ENCODE measurements at regions not wholly inside any gene's neighbourhood (a gene's known extent, or its start where the extent isn't known, plus 50 kb on each side); places are given as distances from the start of the nearest gene placed in this dataset.

DNA sequence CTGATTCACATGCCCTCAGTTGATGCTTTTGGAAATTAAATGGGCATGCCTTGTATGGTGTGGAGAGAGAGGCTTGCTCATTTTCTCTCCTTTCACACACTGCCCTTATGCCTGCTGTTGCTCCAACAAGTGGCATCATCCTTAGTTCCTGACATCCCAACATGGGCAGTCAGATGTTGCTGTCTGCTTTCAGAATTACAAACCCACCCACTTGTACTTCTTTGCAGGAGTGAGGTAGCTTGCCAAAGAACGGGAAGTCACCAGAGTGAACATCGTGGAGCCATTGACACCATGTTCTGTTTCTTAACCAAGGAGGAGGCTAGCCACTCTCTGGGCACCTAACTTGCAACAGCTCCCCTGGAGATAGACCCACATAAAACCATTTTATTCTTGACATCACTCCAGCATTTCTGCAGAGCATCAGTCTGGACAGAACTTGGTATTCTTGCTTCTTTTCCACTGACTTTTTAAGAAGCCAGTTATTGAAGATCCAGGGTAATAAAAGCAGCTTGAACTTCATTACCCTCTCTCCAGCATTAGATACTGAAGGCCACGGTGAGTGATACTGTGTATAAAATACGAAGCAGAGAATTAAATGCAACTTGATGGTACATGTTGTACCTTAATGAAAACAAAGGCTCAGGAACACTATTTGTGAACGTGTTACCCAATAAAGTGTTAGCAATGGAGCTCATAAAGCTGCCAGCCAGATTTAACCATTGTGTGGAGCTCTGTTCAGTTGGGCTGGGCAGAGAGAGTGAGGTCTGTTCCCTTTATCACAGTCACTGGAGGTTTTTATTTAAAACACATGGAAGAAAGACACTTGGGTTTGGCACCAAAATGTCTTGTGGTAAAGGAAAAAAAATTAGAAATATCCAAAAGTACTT is 195.8 kb upstream of the HABP2 start:
- no peak for DNase-seq (ENCODE audit: low read depth in 4 of 4, low spot score in 3 of 4)

DNA sequence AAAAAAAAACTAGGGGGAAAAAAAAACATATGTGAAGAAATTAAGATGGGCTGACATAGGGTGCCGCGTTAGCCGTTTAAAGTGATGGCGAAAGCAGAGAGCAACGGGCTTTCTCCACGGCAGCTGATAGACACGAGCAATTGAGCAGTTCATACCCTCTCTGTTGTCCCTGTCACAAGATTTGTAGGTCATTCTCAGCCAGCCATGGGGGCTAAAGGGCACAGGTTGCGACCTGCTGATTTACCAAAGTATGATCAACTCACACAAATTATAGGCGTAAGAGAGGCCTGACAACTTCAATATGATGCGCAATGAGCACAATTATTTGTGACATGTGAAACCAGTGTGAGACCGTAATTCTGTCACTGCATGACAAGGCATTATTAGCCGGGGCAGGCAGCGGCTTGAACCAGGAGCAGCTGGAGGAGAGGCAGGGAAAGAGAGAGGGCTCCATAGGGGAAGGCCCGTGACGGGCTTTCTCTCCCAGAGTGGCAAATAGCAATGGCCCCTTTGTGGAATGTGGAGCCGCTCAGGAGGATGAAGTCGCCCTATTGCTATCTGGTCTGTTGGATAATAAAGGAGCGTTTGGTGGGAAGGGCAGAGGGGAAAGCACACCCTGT is 195.1 kb upstream of the HABP2 start:
- DNase-seq (ENCODE audit: low read depth in 4 of 4, low spot score in 3 of 4): no peak

DNA sequence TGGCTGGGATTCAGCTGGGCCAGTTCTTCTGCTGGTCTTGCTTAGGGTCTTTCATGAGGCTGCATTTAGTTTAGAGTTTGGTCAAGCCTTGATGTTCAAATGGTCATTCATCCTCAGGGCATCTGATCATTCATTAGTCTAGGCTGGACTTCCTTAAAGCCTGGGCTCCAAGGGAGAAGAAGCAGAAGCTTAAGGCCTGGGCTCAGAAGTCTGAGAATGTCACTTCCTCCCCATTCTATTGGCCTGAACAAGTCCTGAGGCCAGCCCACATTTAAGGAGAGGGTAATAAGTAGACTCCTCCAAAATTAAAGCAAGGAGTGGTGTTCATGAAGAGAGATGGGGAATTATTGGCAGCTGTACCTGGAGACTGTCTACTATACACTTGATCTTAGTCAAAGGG is 193.2 kb upstream of the HABP2 start:
- no peak for DNase-seq (ENCODE audit: low read depth in 4 of 4, low spot score in 3 of 4)

DNA sequence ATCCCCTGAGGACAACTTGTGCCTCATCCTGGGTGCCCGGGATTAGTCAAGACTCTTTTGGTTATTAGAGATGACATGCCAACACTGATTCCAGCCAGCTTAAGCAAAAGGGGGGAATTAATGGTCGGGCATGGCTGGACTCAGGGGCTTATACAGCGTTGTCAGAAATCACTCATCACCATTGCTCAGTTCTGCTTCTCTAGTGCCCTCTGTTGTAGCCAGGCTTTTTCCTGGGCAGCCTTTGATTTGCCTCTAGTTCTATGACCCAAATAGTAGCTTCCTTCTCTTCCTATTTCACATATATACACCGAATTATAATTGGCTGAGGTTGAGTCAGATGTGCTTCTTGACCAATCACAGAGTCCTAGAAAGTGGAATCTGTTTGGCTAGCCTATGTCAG is 192.0 kb upstream of the HABP2 start:
- no peak for DNase-seq (ENCODE audit: low read depth in 4 of 4, low spot score in 3 of 4)

DNA sequence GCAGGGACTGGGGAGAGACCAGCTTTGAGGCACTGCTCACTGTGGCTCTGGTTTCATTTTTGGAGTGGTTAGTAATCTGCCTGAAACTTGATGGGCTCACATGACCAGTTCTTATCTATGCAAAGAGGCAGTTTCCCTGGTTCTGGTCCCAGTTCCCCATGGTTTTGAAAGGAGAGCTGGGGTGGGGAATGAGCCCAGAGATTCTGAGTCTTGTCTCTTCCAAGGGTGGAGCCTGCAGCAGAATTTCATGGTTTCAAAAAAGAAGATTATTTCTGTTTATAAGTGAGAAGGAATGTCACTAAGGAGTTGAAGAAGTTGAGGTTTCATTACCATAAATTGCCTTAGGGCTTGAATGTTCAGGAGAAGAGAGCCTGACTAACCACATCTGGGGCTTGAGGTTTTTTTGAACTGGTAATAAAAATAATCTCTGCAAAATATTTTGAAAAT is 190.2 kb upstream of the HABP2 start:
- DNase-seq (ENCODE audit: low read depth in 4 of 4, low spot score in 3 of 4): no peak

DNA sequence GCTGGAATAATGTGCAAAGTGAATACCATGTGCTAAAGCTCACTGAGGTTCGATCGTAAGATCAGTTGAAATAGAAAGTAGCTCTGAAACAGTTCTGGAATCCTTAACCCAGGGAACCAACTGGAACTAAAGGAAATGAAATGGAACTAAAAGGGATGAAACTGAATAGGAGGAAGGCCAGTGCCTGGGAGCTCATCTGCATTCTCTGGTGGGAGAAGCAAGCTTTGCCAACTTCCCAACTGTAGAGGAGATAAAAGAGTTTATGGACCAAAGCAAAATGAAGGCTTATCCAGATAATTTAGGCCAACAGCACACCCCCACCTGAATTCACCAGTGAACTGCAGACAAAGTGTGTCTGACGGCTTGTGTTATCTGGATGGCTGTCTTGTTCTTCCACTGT is 188.6 kb upstream of the HABP2 start:
- no peak for DNase-seq (ENCODE audit: low read depth in 4 of 4, low spot score in 3 of 4)

DNA sequence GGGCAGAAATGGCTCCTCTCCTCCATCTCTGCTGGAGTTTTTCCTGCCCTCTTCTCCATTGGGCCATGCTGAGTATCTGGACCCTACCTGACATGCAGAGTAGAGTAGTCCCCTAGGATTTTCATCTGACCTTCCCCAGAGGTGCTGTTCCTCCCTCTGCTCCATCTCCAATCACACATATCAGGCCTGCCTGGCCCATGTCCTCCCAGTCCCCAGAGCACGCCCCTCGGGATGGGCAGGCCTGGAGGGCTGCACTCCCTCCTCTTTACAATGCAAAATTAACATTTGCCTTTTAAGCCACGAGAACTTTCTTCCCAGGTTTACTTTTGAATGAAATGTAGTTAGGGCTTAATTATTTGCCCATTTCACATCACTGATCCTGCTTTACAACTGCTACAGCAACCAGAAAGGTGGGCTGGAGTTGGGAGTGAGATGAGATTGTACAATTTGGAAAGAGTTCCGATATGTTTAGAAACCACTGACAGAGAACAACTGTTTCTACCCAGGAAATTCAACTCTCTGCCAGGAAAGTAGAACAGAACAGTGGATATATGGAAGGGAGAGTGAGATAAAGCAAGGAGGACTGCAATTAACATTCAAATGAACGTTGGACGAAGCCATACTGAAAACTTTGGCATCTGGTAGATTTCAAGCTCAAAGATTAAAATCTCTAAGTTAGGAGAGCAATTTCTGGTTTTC is 184.0 kb upstream of the HABP2 start:
- DNase-seq (ENCODE audit: low read depth in 4 of 4, low spot score in 3 of 4): no peak

DNA sequence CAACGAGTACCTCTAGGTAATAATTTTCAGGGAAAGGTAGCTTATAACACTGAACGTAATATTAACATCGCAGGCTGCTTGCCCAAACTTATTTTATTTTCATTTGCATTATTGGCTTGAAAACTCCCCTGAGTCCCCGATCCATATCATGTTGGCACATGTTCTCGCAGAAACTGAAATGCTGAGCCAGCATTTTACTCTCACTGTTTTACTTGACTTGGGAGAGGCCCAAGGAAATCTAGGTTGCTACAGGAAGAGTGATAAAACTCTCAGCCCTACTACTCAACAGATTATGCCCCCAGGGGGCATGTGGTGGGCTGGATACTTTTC is 183.5 kb upstream of the HABP2 start:
- DNase-seq (ENCODE audit: low read depth in 4 of 4, low spot score in 3 of 4): no peak

DNA sequence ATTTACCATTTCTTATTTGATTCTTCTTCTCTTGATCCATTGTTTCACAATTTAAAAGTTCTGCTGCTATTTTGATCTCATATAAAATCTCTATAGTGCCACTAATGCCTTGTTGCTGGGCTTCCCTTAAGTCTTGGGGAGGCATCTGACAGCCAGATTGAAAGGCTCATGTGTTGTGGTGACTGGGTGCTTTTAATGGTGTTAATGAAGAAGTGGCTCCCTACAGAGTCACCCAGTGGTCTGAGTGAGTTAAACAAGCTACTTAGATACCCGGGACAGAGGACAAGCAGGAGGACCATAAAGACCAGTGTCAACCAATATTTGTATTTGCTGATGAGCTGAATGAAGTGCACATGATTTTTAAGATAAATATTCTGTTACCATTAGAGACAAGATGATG is 176.4 kb upstream of the HABP2 start:
- DNase-seq (ENCODE audit: low read depth in 4 of 4, low spot score in 3 of 4): no peak

DNA sequence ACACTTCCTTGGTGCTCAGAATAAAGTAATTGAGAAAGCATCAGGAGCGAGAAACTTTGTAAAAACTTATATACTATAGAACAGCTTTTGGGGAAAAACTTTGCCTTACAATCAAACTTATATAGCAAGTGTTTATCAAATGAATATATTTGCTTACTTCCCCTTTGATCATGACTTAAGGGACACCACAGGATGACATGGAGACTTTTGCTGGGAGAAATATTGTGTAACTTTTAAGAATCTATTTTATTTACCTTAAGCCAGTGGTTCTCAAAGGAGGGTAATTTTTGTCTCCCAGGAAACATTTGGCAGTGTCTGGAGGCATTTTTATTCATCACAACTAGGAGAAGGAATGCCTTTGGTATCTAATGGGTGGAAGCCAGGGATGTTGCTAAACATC is 173.8 kb upstream of the HABP2 start:
- no peak for DNase-seq (ENCODE audit: low read depth in 4 of 4, low spot score in 3 of 4)

DNA sequence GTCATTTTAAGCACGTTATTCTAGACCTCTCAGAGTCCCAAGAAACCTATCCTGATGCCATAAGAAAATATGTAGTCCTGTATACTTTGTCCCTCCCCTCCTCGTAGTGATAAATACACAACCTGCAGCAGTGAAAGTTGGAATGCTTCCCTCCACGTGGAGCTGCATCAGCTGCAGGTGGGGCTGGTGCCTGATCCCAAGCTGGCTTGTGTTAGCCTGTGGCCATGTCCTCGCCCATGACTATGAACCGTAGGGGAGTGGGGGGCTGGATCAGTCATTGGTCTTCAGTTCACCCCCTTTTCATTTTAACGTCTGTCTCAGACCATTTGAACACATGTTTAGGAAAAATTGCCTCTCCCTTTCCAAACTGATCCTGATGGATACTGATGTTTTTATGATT is 171.4 kb upstream of the HABP2 start:
- no peak for DNase-seq (ENCODE audit: low read depth in 4 of 4, low spot score in 3 of 4)

DNA sequence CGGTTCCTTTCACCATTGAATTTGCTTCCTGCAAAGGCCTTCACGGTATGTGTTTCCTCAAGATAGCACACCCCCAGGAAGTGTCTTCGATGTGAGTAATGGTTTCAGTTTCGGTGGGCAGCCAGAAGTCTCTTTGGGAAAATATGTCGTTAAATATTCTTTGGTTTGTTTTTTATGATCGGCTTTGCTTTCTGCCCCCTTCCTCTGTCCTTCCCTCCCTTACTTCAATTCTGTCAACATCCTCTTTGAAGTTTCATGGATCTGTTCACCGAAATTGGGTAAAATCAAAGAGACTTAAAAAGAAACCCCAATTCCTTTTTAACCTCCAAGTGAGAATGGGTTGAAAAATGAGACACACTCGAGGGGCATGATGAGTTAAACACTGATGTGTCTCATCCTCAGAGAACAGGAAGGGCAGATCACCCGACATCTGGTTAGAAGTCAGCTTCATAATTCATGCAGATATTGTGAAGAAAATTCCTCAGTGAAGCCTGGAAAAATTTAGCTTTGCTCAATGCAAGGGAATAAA is 170.8 kb upstream of the HABP2 start:
- no peak for DNase-seq (ENCODE audit: low read depth in 4 of 4, low spot score in 3 of 4)

DNA sequence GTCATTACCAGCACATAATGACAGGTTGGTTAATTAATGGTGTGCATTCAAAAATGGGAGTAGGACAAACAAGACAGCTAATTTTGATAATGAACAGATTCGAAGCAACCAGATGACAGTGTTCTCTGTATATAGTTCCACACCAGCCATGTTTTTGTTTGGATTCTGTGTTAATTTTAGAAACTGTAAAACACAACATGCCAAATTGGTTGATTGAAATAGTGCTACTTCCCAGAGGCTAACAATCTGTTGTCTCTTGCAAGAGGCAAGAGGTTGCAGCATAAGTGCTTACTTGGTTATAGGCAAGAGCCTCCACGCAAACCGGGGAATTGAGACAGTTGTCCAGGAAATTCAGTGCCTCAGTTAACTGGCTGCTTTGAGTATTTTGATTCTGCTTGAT is 170.2 kb upstream of the HABP2 start:
- no peak for DNase-seq (ENCODE audit: low read depth in 4 of 4, low spot score in 3 of 4)

DNA sequence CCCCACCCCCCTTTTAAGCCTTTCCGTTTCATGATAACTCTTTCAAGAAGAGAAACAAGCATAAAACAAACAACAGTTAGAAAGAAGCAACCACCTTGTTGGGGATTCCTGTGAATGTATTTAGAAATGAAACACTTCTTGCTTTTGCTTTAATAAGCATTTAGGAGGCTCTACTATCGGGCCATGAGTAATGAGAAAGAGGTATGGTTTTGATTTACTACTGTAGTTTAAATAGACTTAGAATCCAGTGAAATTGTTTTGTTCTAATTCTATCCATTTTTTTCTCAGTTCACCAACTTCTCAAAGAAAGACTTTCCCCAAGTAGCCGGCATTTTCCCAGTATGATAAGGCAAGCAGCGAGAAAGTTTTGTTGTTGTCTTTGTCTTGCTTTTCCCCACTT is 168.7 kb upstream of the HABP2 start:
- DNase-seq (ENCODE audit: low read depth in 4 of 4, low spot score in 3 of 4): no peak

DNA sequence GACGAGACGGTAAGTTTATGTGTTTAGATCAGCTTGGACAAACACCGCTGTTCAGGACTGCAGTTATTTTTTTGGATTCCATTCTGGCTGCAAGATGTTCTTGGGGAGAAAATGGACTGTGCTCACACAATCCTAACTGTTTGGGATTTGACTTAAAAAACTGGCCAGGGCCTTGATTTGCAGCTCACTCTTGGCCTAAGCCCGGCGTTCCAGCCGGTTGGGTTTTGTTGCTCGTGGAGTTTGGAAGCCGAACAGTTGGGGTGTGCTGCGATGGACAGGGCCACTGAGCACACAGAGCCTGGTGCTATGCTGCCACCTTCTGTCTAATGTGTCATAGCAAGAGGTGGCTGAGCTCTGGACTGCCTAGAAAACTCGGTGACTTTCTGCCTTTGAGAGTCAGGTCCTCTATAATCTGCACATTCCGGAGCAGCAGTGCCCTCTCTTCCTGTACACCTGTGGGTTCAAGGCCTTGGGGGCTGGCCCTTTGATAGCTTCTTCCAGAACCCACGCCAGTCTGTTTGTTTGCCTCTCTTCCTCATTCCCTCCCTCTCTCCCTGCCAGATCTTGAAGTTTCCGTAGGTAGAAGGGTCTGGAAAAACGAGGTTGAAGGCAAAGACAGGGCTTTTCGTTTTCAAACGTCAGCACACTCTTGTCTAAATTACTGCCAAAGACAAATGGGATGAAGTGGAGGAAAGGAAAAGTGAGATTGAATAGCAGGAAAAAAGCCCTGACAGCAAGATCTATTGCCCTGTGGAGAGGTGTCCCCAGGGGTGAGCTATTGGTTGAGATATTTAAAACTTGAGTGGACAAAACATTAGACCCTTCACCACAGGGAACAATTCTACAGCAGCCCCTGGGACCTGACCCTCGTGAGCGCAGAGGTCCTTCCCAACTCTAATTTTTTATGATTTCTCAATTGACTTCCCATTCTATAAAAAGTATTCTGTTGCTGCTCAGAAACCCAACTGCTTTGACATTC is 167.5 kb upstream of the HABP2 start:
- DNase-seq (ENCODE audit: low read depth in 4 of 4, low spot score in 3 of 4): peak; percentile 79 to 92 (median 84)

DNA sequence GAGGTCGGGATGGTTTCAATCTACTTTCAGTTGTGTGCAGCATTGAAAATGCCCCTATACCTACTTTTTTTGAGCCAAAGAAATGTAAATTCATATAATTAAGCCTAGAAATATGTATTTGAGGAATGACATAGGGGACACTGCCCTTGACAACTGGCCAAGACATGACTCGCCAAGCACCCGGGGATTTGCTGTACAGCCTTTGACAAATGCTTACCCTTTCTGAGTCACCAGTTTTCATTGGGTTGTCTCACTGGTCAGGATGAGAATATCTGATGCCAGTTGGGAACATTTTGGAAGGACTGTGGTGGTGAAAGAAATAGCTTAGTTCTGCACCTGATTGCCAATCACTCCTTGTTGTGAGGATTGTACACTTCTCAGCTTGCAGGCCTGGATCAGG is 166.8 kb upstream of the HABP2 start:
- DNase-seq (ENCODE audit: low read depth in 4 of 4, low spot score in 3 of 4): no peak

DNA sequence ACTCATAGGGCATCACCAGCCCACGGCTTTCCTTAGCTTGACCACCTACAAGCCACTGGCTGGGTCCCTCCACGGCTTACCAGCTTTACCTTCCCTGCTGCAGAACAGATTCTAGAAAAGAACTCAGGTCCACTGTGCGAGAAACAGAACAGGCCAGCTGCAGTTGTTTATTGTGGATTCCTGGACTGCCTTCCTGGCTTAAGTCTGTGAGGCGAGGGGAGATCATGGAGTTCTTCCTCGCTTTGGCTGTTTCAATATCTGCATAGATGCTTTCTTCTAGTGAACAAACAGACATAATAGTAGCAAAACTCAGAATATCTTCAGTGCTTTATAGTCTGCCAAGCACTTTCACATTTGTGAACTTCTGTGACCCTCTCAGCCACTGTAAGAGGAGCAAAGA is 162.9 kb upstream of the HABP2 start:
- DNase-seq (ENCODE audit: low read depth in 4 of 4, low spot score in 3 of 4): no peak

DNA sequence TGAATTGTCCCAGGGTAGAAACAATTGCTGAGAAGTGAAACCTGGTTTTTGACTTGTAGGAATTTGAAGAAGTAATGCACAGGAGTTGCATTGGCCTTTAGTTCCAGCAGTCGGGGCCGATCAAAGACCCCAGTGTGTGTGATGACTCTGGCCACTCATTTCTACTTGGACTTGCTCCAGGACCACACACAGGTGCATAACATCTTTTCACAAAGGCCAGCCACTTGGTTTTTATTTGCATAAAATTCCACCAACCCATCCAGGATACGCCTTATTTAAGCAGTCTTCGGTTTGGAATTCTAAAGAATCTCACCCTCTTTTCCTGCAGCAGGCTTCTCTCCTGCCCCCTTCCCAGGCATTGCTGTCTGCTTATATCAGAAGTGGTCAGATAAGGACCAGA is 162.0 kb upstream of the HABP2 start:
- DNase-seq (ENCODE audit: low read depth in 4 of 4, low spot score in 3 of 4): no peak

DNA sequence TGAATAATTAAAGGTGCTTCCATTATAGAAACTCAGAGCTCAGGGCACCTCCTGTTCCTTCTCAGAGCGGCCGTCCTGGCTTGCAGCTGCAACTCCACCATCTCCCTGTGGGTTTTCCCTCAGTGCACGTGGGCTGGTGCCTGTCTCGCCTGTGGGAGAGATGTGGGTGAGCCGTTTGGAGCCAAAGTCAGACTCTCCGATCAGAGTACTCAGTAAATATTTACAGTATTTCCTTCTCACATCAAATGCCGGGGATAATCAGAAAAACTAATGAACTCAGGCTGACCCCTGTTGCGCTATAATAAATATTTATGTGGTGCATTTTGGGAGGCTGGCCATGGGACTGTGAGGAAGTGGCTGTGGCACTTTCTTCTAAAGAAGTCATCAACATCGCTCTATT is 155.8 kb upstream of the HABP2 start:
- DNase-seq (ENCODE audit: low read depth in 4 of 4, low spot score in 3 of 4): no peak

DNA sequence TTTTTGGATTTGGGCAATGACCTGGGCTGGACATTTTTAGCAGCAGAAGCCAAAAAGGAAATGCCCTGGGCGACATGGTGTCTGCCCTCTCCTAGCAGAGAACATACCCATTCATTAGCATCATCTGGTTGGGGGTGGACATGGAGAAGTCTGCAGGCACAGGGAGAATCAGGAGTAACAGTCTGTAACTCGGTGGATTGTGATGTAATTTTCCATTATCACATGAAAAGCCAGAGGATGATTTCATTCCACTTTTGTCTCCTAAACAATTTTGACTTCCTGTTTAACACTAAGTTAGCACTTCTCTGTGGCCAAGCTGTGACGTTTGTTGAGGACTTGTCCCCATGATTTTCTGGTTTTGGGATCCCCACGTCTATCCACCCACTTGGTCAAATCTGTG is 153.8 kb upstream of the HABP2 start:
- DNase-seq (ENCODE audit: low read depth in 4 of 4, low spot score in 3 of 4): no peak

DNA sequence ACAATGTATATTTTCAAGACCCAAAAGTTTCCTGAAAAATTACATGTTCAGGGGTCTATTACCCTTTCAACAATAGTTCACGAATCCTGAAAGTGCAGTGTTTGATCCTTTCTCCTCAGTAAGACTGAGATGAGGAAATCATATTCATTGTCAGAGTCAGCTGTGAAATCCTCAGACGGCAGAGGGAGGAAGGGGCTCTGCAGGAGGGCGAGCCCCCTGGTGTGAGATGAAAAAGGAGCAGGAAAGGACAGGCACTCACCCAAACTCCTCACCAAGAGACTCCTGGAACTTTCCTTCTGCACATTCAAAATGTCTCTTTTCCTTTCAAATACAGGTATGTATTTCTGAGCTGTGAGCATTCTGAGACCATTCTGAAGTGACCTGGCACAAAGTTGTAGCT is 150.3 kb upstream of the HABP2 start:
- no peak for DNase-seq (ENCODE audit: low read depth in 4 of 4, low spot score in 3 of 4)

Measured in left renal pelvis (tissue), 4 donors.